OCI-LY1 (cell line): ENCODE measurements at regions not wholly inside any gene's neighbourhood (a gene's known extent, or its start where the extent isn't known, plus 50 kb on each side); places are given as distances from the start of the nearest gene placed in this dataset.

ENCODE experiments used
- CTCF ChIP-seq: fragments of 200-600 bp; sonication (generic), shearing (Covaris generic); IDR thresholded peaks from 2 replicates; pipeline ENCODE4 v1.5.1; 2017; ENCODE audit warnings: mild to moderate bottlenecking, antibody characterized with exemption, low read length, moderate library complexity, mixed read lengths
- EZH2 ChIP-seq: fragments of 200-600 bp; sonication (generic), shearing (Covaris generic); IDR thresholded peaks from 2 replicates; pipeline ENCODE4 v1.8.0; 2017; ENCODE audit warnings: borderline replicate concordance, mixed run types, mild to moderate bottlenecking, antibody characterized with exemption, low read length, moderate library complexity, mixed read lengths

- TF ChIP-seq CTCF (no peak), EZH2 (no peak)
Measured at GRCh38 chr9:91118704-91119025, 243.1 kb downstream of the AUH start.
